ENCODE measurements at regions not wholly inside any gene's neighbourhood (a gene's known extent, or its start where the extent isn't known, plus 50 kb on each side); places are given as distances from the start of the nearest gene placed in this dataset.
"Not testable (repeated sequence)": the region's sequence is repeated elsewhere in the genome, so short reads cannot be mapped to it uniquely, and the experiment has no call there.

GRCh38 chr9:67724885-67725284, 133.8 kb upstream of the ANKRD20A1 start:
- not testable (repeated sequence) for H3K14ac ChIP-seq (ENCODE audit: low read length); H4K91ac ChIP-seq (ENCODE audit: low read depth, low read length, poor library complexity); H3K27ac ChIP-seq (replicated peaks; ENCODE audit: low read length); H3K9me3 ChIP-seq (replicated peaks in 1 of 2; ENCODE audit: control insufficient read depth in 2 of 2, insufficient read depth in 1 of 2, low read depth in 1 of 2, low read length in 2 of 2); H3K4me2 ChIP-seq (ENCODE audit: insufficient read depth, low read length, poor library complexity, severe bottlenecking); H3K79me1 ChIP-seq (ENCODE audit: low read depth, low read length); H3K23ac ChIP-seq (ENCODE audit: low read depth, low read length, poor library complexity); H2AFZ ChIP-seq (ENCODE audit: low read length); H3K18ac ChIP-seq (ENCODE audit: low read length); H3K27me3 ChIP-seq (ENCODE audit: control insufficient read depth in 3 of 3, insufficient read depth in 3 of 3, low read depth in 1 of 3, low read length in 3 of 3); H3K4me3 ChIP-seq (ENCODE audit: low read length in 2 of 2); H3K36me3 ChIP-seq (replicated peaks in 1 of 2; ENCODE audit: control insufficient read depth in 2 of 2, insufficient read depth in 2 of 2, low read length in 2 of 2); H3K4me1 ChIP-seq (ENCODE audit: control insufficient read depth in 2 of 2, insufficient read depth in 1 of 2, low read depth in 1 of 2, low read length in 2 of 2); H3K9ac ChIP-seq (ENCODE audit: low read depth, low read length, poor library complexity); H2BK120ac ChIP-seq (ENCODE audit: low read depth, low read length); H4K8ac ChIP-seq (ENCODE audit: low read depth, low read length); H2AK5ac ChIP-seq (ENCODE audit: low read depth, low read length); H2BK12ac ChIP-seq (ENCODE audit: low read length); H3K4ac ChIP-seq (ENCODE audit: low read length); H2BK15ac ChIP-seq (ENCODE audit: low read length); H2BK5ac ChIP-seq (ENCODE audit: low read length); DNase-seq (ENCODE audit: low spot score)
- no CpG with 5 or more reads among the region's 11 CpGs for WGBS, 2 donors (ENCODE audit: extremely low coverage in 2 of 2, insufficient read length in 2 of 2, insufficient replicate concordance in 1 of 2)

- not testable (repeated sequence) for H3K36me3 ChIP-seq (replicated peaks in 1 of 2; ENCODE audit: control insufficient read depth in 2 of 2, insufficient read depth in 2 of 2, low read length in 2 of 2); H2AFZ ChIP-seq (ENCODE audit: low read length); H3K79me1 ChIP-seq (ENCODE audit: low read depth, low read length); H3K4me2 ChIP-seq (ENCODE audit: insufficient read depth, low read length, poor library complexity, severe bottlenecking); H3K4me3 ChIP-seq (ENCODE audit: low read length in 2 of 2); H4K8ac ChIP-seq (ENCODE audit: low read depth, low read length); H3K4ac ChIP-seq (ENCODE audit: low read length); DNase-seq (ENCODE audit: low spot score); H2BK120ac ChIP-seq (ENCODE audit: low read depth, low read length); H3K23ac ChIP-seq (ENCODE audit: low read depth, low read length, poor library complexity); H3K18ac ChIP-seq (ENCODE audit: low read length); H3K9ac ChIP-seq (ENCODE audit: low read depth, low read length, poor library complexity); H4K91ac ChIP-seq (ENCODE audit: low read depth, low read length, poor library complexity); H3K27me3 ChIP-seq (ENCODE audit: control insufficient read depth in 3 of 3, insufficient read depth in 3 of 3, low read depth in 1 of 3, low read length in 3 of 3); H3K4me1 ChIP-seq (ENCODE audit: control insufficient read depth in 2 of 2, insufficient read depth in 1 of 2, low read depth in 1 of 2, low read length in 2 of 2); H2AK5ac ChIP-seq (ENCODE audit: low read depth, low read length); H2BK12ac ChIP-seq (ENCODE audit: low read length); H2BK5ac ChIP-seq (ENCODE audit: low read length); H3K27ac ChIP-seq (replicated peaks; ENCODE audit: low read length); H3K14ac ChIP-seq (ENCODE audit: low read length); H3K9me3 ChIP-seq (replicated peaks in 1 of 2; ENCODE audit: control insufficient read depth in 2 of 2, insufficient read depth in 1 of 2, low read depth in 1 of 2, low read length in 2 of 2); H2BK15ac ChIP-seq (ENCODE audit: low read length)
- no CpG with 5 or more reads among the region's 58 CpGs for WGBS, 2 donors (ENCODE audit: extremely low coverage in 2 of 2, insufficient read length in 2 of 2, insufficient replicate concordance in 1 of 2)
Measured at GRCh38 chr9:67726213-67726988, 132.3 kb upstream of the ANKRD20A1 start.

- H2BK15ac ChIP-seq (ENCODE audit: low read length); H2AFZ ChIP-seq (ENCODE audit: low read length); H3K36me3 ChIP-seq (replicated peaks in 1 of 2; ENCODE audit: control insufficient read depth in 2 of 2, insufficient read depth in 2 of 2, low read length in 2 of 2); H3K4me3 ChIP-seq (ENCODE audit: low read length in 2 of 2); H3K18ac ChIP-seq (ENCODE audit: low read length); H3K4ac ChIP-seq (ENCODE audit: low read length); H4K91ac ChIP-seq (ENCODE audit: low read depth, low read length, poor library complexity); H2BK120ac ChIP-seq (ENCODE audit: low read depth, low read length); H4K8ac ChIP-seq (ENCODE audit: low read depth, low read length); DNase-seq (ENCODE audit: low spot score); H3K79me1 ChIP-seq (ENCODE audit: low read depth, low read length); H3K4me1 ChIP-seq (ENCODE audit: control insufficient read depth in 2 of 2, insufficient read depth in 1 of 2, low read depth in 1 of 2, low read length in 2 of 2); H3K27me3 ChIP-seq (ENCODE audit: control insufficient read depth in 3 of 3, insufficient read depth in 3 of 3, low read depth in 1 of 3, low read length in 3 of 3); H2AK5ac ChIP-seq (ENCODE audit: low read depth, low read length); H3K9me3 ChIP-seq (replicated peaks in 1 of 2; ENCODE audit: control insufficient read depth in 2 of 2, insufficient read depth in 1 of 2, low read depth in 1 of 2, low read length in 2 of 2); H3K14ac ChIP-seq (ENCODE audit: low read length); H3K23ac ChIP-seq (ENCODE audit: low read depth, low read length, poor library complexity); H3K9ac ChIP-seq (ENCODE audit: low read depth, low read length, poor library complexity); H2BK5ac ChIP-seq (ENCODE audit: low read length); H3K27ac ChIP-seq (replicated peaks; ENCODE audit: low read length); H2BK12ac ChIP-seq (ENCODE audit: low read length); H3K4me2 ChIP-seq (ENCODE audit: insufficient read depth, low read length, poor library complexity, severe bottlenecking): not testable (repeated sequence)
- WGBS, 2 donors (ENCODE audit: extremely low coverage in 2 of 2, insufficient read length in 2 of 2, insufficient replicate concordance in 1 of 2), result no CpG with 5 or more reads among the region's 4 CpGs
Measured at GRCh38 chr9:67763133-67763532, 95.6 kb upstream of the ANKRD20A1 start.

- not testable (repeated sequence) for H2BK120ac ChIP-seq (ENCODE audit: low read depth, low read length); H3K4me2 ChIP-seq (ENCODE audit: insufficient read depth, low read length, poor library complexity, severe bottlenecking); H3K23ac ChIP-seq (ENCODE audit: low read depth, low read length, poor library complexity); H2AFZ ChIP-seq (ENCODE audit: low read length); H2BK12ac ChIP-seq (ENCODE audit: low read length); H3K79me1 ChIP-seq (ENCODE audit: low read depth, low read length); H3K27ac ChIP-seq (replicated peaks; ENCODE audit: low read length); H3K4me1 ChIP-seq (ENCODE audit: control insufficient read depth in 2 of 2, insufficient read depth in 1 of 2, low read depth in 1 of 2, low read length in 2 of 2); H3K9ac ChIP-seq (ENCODE audit: low read depth, low read length, poor library complexity); H4K91ac ChIP-seq (ENCODE audit: low read depth, low read length, poor library complexity); H3K27me3 ChIP-seq (ENCODE audit: control insufficient read depth in 3 of 3, insufficient read depth in 3 of 3, low read depth in 1 of 3, low read length in 3 of 3); H3K14ac ChIP-seq (ENCODE audit: low read length); H2BK5ac ChIP-seq (ENCODE audit: low read length); H3K18ac ChIP-seq (ENCODE audit: low read length); H3K4ac ChIP-seq (ENCODE audit: low read length); H2AK5ac ChIP-seq (ENCODE audit: low read depth, low read length); H3K9me3 ChIP-seq (replicated peaks in 1 of 2; ENCODE audit: control insufficient read depth in 2 of 2, insufficient read depth in 1 of 2, low read depth in 1 of 2, low read length in 2 of 2); H3K36me3 ChIP-seq (replicated peaks in 1 of 2; ENCODE audit: control insufficient read depth in 2 of 2, insufficient read depth in 2 of 2, low read length in 2 of 2); H4K8ac ChIP-seq (ENCODE audit: low read depth, low read length); DNase-seq (ENCODE audit: low spot score); H3K4me3 ChIP-seq (ENCODE audit: low read length in 2 of 2); H2BK15ac ChIP-seq (ENCODE audit: low read length)
- no CpG with 5 or more reads among the region's 3 CpGs for WGBS, 2 donors (ENCODE audit: extremely low coverage in 2 of 2, insufficient read length in 2 of 2, insufficient replicate concordance in 1 of 2)
Measured at GRCh38 chr9:67771807-67772206, 86.9 kb upstream of the ANKRD20A1 start.

All from neuronal stem cell (in vitro differentiated cells).